WTC11 (cell line): ENCODE measurements at regions not wholly inside any gene's neighbourhood (a gene's known extent, or its start where the extent isn't known, plus 50 kb on each side); places are given as distances from the start of the nearest gene placed in this dataset.
A peak's percentile ranks its signal among the peaks of the same experiment; 100 is the strongest.

Experiments used
- ATAC-seq: fragments of 200-7000 bp; cut with Tn5 transposase; 2 replicates; pipeline ENCODE4 v1.10.0; 2021; ENCODE audit warnings: mild to moderate bottlenecking, moderate library complexity
- CTCF ChIA-PET: fragments of 300-600 bp; sonication (Branson Sonifier 250); formaldehyde crosslinking; loops from one replicate; lab custom pipeline; 2021; ENCODE audit warnings: antibody characterized with exemption; lab: Charles Lee
- POLR2A ChIA-PET: fragments of 350-600 bp; sonication (Branson Sonifier 250); formaldehyde crosslinking; loops from one replicate; lab custom pipeline; 2021; ENCODE audit warnings: antibody characterized with exemption; lab: Charles Lee
- DNase-seq: peaks from one replicate; pipeline ENCODE4 v3.0.0; 2021; ENCODE audit warnings: low spot score
- H3K27ac Mint-ChIP-seq: 2 replicates; pipeline ENCODE4 v1.8.0; 2021; ENCODE audit warnings: mixed read lengths
- H3K27me3 Mint-ChIP-seq: 2 replicates; pipeline ENCODE4 v1.8.0; 2021; ENCODE audit warnings: low read depth, mild to moderate bottlenecking, moderate library complexity, mixed read lengths
- H3K36me3 Mint-ChIP-seq: 2 replicates; pipeline ENCODE4 v1.8.0; 2021; ENCODE audit warnings: mixed read lengths
- H3K4me1 Mint-ChIP-seq: 2 replicates; pipeline ENCODE4 v1.8.0; 2022; ENCODE audit warnings: mixed read lengths
- H3K4me3 Mint-ChIP-seq: 2 replicates; pipeline ENCODE4 v1.8.0; 2021; ENCODE audit warnings: mild to moderate bottlenecking, moderate library complexity, mixed read lengths
- H3K9me3 Mint-ChIP-seq: 2 replicates; pipeline ENCODE4 v1.8.0; 2021; ENCODE audit warnings: mixed read lengths
- ARID4B ChIP-seq: sonication (generic); formaldehyde crosslinking; IDR thresholded peaks from 2 replicates; pipeline ENCODE4 v1.8.0; 2023; ENCODE audit warnings: missing genetic modification reagents, mild to moderate bottlenecking, borderline replicate concordance
- CBFB ChIP-seq: sonication (generic); formaldehyde crosslinking; IDR thresholded peaks from 2 replicates; pipeline ENCODE4 v1.8.1; 2022; ENCODE audit warnings: mild to moderate bottlenecking, low read depth, missing genetic modification reagents
- E2F5 ChIP-seq: sonication (generic); formaldehyde crosslinking; IDR thresholded peaks from 2 replicates; pipeline ENCODE4 v1.8.1; 2022; ENCODE audit warnings: mild to moderate bottlenecking, moderate library complexity, missing genetic modification reagents
- JUN ChIP-seq: sonication (generic); formaldehyde crosslinking; IDR thresholded peaks from 2 replicates; pipeline ENCODE4 v1.8.0; 2023; ENCODE audit warnings: mild to moderate bottlenecking, missing genetic modification reagents
- NR2C2 ChIP-seq: sonication (generic); formaldehyde crosslinking; IDR thresholded peaks from 2 replicates; pipeline ENCODE4 v1.8.0; 2022; ENCODE audit warnings: mild to moderate bottlenecking, missing genetic modification reagents
- NR3C1 ChIP-seq: sonication (generic); formaldehyde crosslinking; conservative IDR thresholded peaks from 2 replicates; pipeline ENCODE4 v1.8.1; 2023; ENCODE audit warnings: low read depth, mild to moderate bottlenecking, missing genetic modification reagents
- OVOL2 ChIP-seq: fragments of 250-450 bp; sonication (Bioruptor Pico); IDR thresholded peaks from 2 replicates; pipeline ENCODE4 v1.9.0; 2021; ENCODE audit warnings: mild to moderate bottlenecking, borderline replicate concordance
- RORB ChIP-seq: fragments of 250-450 bp; sonication (Bioruptor Pico); IDR thresholded peaks from 2 replicates; pipeline ENCODE4 v1.9.0; 2021; ENCODE audit warnings: mild to moderate bottlenecking
- SMAD4 ChIP-seq: sonication (generic); formaldehyde crosslinking; IDR thresholded peaks from 2 replicates; pipeline ENCODE4 v1.8.0; 2022; ENCODE audit warnings: mild to moderate bottlenecking, missing genetic modification reagents
- SOX15 ChIP-seq: fragments of 250-450 bp; sonication (Bioruptor Pico); IDR thresholded peaks from 2 replicates; pipeline ENCODE4 v1.9.0; 2021; ENCODE audit warnings: mild to moderate bottlenecking
- STAT6 ChIP-seq: sonication (generic); formaldehyde crosslinking; conservative IDR thresholded peaks from 2 replicates; pipeline ENCODE4 v1.8.1; 2023; ENCODE audit warnings: mild to moderate bottlenecking, low read depth, missing genetic modification reagents, moderate library complexity
- TCF7 ChIP-seq: sonication (generic); formaldehyde crosslinking; IDR thresholded peaks from 2 replicates; pipeline ENCODE4 v1.8.0; 2022; ENCODE audit warnings: mild to moderate bottlenecking, low read depth, missing genetic modification reagents, moderate library complexity
- TEAD4 ChIP-seq: sonication (generic); formaldehyde crosslinking; IDR thresholded peaks from 2 replicates; pipeline ENCODE4 v1.8.0; 2022; ENCODE audit warnings: mild to moderate bottlenecking, missing genetic modification reagents
- TP53 ChIP-seq: sonication (generic); formaldehyde crosslinking; IDR thresholded peaks from 2 replicates; pipeline ENCODE4 v1.8.1; 2023; ENCODE audit warnings: mild to moderate bottlenecking, missing genetic modification reagents
- ZNF281 ChIP-seq: sonication (generic); formaldehyde crosslinking; IDR thresholded peaks from 2 replicates; pipeline ENCODE4 v1.8.0; 2023; ENCODE audit warnings: mild to moderate bottlenecking, missing genetic modification reagents
- ZNF317 ChIP-seq: sonication (generic); formaldehyde crosslinking; IDR thresholded peaks from 2 replicates; pipeline ENCODE4 v1.8.1; 2023; ENCODE audit warnings: low read depth, mild to moderate bottlenecking, moderate library complexity, missing genetic modification reagents, borderline replicate concordance
- ZNF416 ChIP-seq: fragments of 250-450 bp; sonication (Bioruptor Pico); IDR thresholded peaks from 2 replicates; pipeline ENCODE4 v1.9.0; 2021; ENCODE audit warnings: mild to moderate bottlenecking, inconsistent platforms
- TF ChIP-seq, protein P1 (sequence below): sonication (generic); formaldehyde crosslinking; IDR thresholded peaks from 2 replicates; pipeline ENCODE4 v1.8.1; 2022; ENCODE audit warnings: mild to moderate bottlenecking, missing genetic modification reagents, moderate library complexity, borderline replicate concordance

GRCh38 chr10:53430127-53430891 lies 657.7 kb upstream of the MBL2 start:
- DNase-seq (no peak), ATAC-seq (no peak)
- CTCF ChIA-PET = no interaction called here
- POLR2A ChIA-PET = no interaction called here
- H3K36me3 Mint-ChIP-seq = peaks cover 19% of the 10 kb centered on the region
- no peak overlapping the region for H3K4me3 Mint-ChIP-seq
- peaks cover 40% of the 10 kb centered on the region for H3K4me1 Mint-ChIP-seq
- H3K27me3 Mint-ChIP-seq = no peaks in the 10 kb centered on the region
- peaks cover 14% of the 10 kb centered on the region for H3K9me3 Mint-ChIP-seq
- peak overlapping the region; percentile 35 for H3K27ac Mint-ChIP-seq
- no peak for TF ChIP-seq TP53 (CRISPR knock-in tag)
- no peak for TF ChIP-seq OVOL2 (CRISPR knock-in tag)
- TF ChIP-seq RORB (CRISPR knock-in tag) = no peak
- TF ChIP-seq ZNF281 (CRISPR knock-in tag) = no peak
- no peak for TF ChIP-seq NR2C2 (CRISPR knock-in tag)
- no peak for TF ChIP-seq ZNF317 (CRISPR knock-in tag)
- no peak for TF ChIP-seq JUN (CRISPR knock-in tag)
- no peak for TF ChIP-seq TEAD4 (CRISPR knock-in tag)
- no peak for TF ChIP-seq SOX15 (CRISPR knock-in tag)
- TF ChIP-seq CBFB (CRISPR knock-in tag) = no peak
- no peak for TF ChIP-seq SMAD4
- TF ChIP-seq STAT6 (CRISPR knock-in tag) = no peak
- TF ChIP-seq NR3C1 = no peak
- TF ChIP-seq ZNF416 = no peak
- TF ChIP-seq ARID4B (CRISPR knock-in tag) = no peak
- no peak for TF ChIP-seq E2F5 (CRISPR knock-in tag)
- TF ChIP-seq, protein P1, sequence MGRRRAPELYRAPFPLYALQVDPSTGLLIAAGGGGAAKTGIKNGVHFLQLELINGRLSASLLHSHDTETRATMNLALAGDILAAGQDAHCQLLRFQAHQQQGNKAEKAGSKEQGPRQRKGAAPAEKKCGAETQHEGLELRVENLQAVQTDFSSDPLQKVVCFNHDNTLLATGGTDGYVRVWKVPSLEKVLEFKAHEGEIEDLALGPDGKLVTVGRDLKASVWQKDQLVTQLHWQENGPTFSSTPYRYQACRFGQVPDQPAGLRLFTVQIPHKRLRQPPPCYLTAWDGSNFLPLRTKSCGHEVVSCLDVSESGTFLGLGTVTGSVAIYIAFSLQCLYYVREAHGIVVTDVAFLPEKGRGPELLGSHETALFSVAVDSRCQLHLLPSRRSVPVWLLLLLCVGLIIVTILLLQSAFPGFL (CRISPR knock-in tag) = no peak
- no peak for TF ChIP-seq TCF7 (CRISPR knock-in tag)
